ENCODE measurements at regions not wholly inside any gene's neighbourhood (a gene's known extent, or its start where the extent isn't known, plus 50 kb on each side); places are given as distances from the start of the nearest gene placed in this dataset.

DNA sequence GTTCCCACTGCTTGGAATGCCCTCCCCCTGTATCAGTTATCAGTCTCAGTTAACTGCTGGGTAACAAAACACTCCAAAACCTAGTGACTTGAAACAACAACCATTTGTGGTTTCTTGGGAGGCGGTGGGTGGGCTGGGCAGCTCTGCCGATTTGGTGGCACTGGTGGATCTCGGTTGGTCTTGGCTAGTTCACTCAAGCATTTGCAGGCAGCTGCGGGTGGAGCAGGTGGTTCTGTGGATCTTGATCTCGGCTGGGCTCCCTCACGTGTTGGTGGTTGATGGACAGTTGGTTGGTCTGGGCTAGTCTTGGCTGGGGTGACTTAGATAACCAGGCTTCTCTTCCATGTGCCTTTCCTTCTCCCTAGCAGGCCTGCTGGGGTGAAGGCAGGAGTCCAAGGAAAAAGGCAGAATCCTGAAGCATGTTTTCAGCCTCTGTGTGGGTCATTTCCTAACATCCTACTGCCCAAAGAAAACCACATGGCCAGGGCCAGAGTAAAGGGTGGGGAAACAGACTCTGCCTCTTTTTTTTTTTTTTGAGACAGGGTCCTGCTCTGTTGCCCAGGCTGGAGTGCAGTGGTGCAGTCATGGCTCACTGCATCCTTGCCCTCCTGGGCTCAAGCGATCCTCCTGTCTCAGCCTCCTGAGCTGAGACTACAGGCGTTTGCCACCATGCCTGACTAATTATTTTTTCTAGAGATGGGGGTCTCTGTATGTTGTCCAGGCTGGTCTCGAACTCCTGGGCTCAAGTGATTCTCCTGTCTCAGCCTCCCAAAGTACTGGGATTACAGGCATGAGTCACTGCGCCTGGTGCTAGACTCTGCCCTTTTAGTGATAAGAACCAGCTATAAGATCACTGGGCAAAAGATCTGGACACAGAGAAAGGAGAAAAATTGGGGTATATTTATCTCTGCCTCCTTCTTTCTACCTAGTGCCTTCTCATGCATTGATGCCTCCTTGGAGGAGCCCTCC, 183.7 kb downstream of the RGS3 start:
- DNase-seq (ENCODE audit: low read depth in 2 of 2) = no peak

DNA sequence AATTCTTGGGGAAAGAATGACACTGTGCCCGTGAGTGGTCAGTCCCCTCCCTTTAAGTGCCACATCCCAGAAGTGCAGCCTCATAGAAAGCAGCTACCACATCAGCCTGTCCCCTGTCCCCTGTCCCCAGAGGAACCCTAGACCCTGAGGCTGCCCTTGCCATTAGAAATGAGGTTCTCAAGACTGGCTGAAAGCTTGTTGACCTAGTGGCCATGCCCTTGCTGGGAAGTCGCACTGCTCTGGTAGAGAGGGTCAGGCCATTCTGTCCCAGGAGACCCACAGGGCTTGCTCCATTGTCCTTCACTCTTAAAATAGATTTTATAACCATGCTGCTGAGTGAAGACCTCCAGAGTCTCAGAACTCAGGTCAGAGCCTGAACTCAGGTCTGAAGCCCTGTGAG, 184.5 kb downstream of the RGS3 start:
- DNase-seq (ENCODE audit: low read depth in 2 of 2) = no peak

GRCh38 chr9:113648586-113648985, 185.1 kb downstream of the RGS3 start:
- DNase-seq (ENCODE audit: low read depth in 2 of 2) = no peak

GRCh38 chr9:113649054-113649453, 185.5 kb downstream of the RGS3 start:
- DNase-seq (ENCODE audit: low read depth in 2 of 2) = no peak

GRCh38 chr9:113649855-113650206, 186.3 kb downstream of the RGS3 start:
- no peak for DNase-seq (ENCODE audit: low read depth in 2 of 2)

DNA sequence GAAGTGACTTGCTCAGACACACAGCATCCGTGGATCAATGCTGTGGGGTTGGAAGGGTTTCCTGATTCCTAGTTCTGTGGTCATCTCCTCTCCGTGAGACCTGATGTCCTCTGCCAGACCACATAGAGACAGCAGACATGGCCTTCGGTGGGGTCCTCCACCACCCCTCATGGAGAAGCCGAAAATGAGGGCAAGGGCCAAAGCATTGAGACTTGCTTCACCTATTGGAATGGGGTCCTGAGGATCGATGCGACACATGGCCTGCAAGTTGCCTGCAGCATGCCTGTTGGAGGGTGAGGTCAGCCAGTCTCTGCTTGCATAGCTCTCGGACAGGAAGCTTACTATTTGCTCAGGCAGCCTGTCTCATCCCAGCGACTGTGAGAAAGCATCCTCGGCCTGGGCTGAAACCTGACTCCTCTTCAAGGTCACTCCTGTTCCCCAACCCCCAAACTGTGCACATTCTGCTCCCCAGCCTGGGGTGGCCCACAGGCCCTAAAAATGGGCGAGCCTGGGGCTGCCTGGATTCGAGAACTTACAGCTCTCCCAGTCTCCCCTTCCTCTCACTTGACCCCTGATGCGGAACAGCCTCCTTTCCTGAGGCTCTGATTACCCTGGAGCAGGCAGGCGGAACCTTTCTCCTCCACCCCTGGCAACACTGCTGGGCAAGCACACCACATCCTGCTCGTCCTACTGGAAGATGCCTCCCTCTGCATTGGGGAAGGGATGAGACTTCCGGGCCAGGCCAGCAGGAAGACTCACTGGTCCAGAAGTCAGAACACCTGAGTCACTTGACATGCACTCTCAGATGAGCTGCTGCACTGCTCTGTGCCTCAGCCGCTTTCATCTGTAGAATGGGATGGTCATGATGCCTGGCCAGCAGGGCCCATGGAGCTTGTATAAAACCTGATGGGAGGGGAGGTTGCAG, 186.9 kb downstream of the RGS3 start:
- no peak for DNase-seq (ENCODE audit: low read depth in 2 of 2)

- no peak for DNase-seq (ENCODE audit: low read depth in 2 of 2)
These were observed 188.4 kb downstream of the RGS3 start for GRCh38 chr9:113651896-113652295.

DNA sequence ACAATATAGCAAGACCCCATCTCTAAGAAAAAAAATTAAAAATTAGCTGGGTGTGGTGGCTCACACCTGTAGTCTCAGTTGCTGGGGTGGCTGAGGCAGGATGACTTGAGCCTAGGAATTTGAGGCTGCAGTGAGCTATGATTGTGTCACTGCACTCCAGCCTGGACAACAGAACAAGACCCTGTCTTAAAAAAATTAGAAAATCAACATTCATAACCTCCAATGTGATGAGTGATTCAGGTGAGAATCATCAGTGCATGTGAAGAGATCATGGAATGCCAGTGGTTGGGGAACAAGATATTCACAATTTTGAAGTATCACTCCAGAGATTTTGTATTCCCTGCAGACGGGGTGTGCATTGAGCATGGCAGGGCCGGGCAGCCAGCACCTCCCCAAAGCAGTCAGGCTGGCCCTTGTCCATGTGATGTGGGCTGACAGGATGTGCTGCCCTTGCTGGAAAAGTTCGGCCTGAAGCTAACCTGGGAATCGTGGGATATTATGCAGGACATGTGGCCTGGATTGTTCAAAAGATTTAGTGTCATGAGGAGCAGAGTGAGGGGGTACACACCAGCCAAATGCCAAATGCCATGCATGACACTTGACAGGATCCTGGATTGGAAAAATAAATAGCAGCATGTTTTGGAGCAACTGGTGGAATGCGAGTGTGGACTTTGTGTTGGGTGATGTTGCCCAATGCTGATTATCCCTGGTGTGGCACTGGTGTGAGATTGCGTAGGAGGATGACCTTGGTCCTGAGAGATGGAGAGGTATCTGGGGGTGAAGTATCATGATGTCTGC, 189.0 kb downstream of the RGS3 start:
- no peak for DNase-seq (ENCODE audit: low read depth in 2 of 2)

GRCh38 chr9:113653746-113654604, 190.4 kb downstream of the RGS3 start:
- DNase-seq (ENCODE audit: low read depth in 2 of 2) = no peak

GRCh38 chr9:113654605-113655428, 191.3 kb downstream of the RGS3 start:
- DNase-seq (ENCODE audit: low read depth in 2 of 2) = no peak

DNA sequence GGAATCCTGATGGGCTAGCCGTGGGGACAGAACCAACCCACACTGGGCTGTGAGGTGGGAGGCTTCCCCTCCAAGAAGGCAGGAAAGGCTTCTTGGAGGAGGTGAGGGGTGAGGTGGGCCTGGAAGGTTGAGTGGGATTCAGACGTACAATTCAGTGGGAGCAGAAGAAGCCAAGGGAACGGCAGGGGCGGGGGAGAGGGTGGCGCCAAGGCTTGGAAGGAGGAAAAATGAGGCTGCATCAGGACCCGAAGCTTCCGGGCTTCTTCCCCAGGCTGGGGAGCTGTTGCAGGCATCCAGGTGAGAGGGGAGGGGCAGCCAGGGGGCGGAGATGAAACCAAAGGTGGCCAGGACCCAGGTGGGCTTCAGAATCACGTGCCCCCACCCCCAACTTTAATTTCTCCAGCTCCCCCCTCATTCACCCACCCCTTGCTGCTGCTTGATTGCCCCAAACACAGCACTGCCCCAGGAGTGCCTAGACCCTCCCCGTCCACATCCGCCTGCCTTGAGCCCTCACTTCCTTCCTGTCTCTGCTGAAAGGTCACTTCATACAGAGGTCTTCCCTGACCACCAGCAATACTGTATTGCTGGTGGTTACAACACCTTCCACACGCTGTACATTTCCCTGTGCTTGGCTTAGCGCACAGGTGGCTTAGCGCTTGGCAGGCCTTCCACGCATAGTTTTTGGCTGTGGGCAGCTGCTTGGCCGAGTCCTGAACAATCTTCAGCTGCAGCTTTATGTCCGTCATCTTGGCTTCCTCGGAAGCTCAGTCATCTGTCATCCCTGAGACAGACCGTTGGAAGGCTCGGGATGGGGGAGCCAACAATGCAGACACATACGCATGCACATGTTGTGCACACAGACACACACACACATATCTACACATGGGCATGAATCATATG, 193.5 kb downstream of the RGS3 start:
- no peak for DNase-seq (ENCODE audit: low read depth in 2 of 2)

GRCh38 chr9:113657765-113658544, 194.4 kb downstream of the RGS3 start:
- DNase-seq (ENCODE audit: low read depth in 2 of 2) = peak; percentile 52 to 72

- no peak for DNase-seq (ENCODE audit: low read depth in 2 of 2)
These were observed 195.0 kb downstream of the RGS3 start for GRCh38 chr9:113658545-113658895.

DNA sequence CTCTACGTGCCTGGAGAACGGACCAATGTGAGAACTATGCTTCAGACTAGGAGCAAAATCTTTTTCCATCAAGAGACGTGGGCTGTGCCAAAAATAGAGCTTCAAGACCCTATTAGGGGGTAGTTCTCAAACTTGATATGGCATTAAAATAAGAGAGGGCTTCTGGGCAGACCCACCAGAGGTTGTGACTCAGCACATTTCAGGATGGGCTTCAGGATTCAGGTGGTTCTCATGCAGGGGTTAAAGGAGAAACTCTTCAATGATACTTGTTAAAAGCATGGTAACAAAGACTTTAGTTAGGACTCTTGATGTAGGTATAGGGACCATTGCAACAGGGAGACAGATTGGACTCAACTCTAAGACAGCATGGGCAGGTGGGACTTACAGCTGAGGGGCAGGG, 195.5 kb downstream of the RGS3 start:
- no peak for DNase-seq (ENCODE audit: low read depth in 2 of 2)

DNA sequence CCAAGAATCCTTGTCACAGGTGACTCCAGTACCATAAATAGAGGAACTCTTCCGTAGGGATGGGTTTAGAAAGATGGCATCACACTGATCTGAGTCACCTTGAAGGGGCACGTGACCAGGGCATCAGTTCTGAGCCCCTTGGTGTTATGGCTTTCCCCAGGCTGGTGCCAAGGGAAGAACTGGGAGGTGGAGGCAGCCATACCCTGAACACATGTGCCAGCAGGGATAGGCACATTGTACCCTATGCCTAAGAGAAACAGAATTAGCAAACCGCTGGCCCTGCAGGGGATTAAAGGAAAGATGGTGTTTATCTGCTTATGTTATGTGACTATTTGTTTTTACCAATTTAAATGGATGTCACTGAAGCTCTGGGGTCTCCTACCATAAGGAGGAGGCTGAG, 196.2 kb downstream of the RGS3 start:
- DNase-seq (ENCODE audit: low read depth in 2 of 2) = no peak

GRCh38 chr9:113660196-113660595, 196.7 kb downstream of the RGS3 start:
- DNase-seq (ENCODE audit: low read depth in 2 of 2) = no peak

GRCh38 chr9:113661074-113661473, 197.5 kb downstream of the RGS3 start:
- DNase-seq (ENCODE audit: low read depth in 2 of 2) = no peak

GRCh38 chr9:113664181-113664875, 200.8 kb downstream of the RGS3 start:
- DNase-seq (ENCODE audit: low read depth in 2 of 2) = no peak
